A673 (cell line): ENCODE measurements at regions not wholly inside any gene's neighbourhood (a gene's known extent, or its start where the extent isn't known, plus 50 kb on each side); places are given as distances from the start of the nearest gene placed in this dataset.

Source experiments
- CTCF ChIP-seq: fragments of 300-800, 200-600 bp; sonication (generic); conservative IDR thresholded peaks from 2 replicates; pipeline ENCODE4 v1.5.1; 2017; ENCODE audit warnings: low read depth, mild to moderate bottlenecking, antibody characterized with exemption, low read length, moderate library complexity, mixed read lengths
- EZH2 ChIP-seq: fragments of 200-600 bp; sonication (generic); IDR thresholded peaks from 2 replicates; pipeline ENCODE4 v1.6.1; 2017; ENCODE audit warnings: borderline replicate concordance, low read depth, mild to moderate bottlenecking, mixed read lengths, antibody characterized with exemption, low read length; ENCODE audit not compliant: poor library complexity, severe bottlenecking

- TF ChIP-seq CTCF (no peak), EZH2 (no peak)
Measured at GRCh38 chr5:89015409-89015808, 132.4 kb upstream of the MEF2C start.
